GM12875 (cell line): ENCODE measurements at regions not wholly inside any gene's neighbourhood (a gene's known extent, or its start where the extent isn't known, plus 50 kb on each side); places are given as distances from the start of the nearest gene placed in this dataset.
"Not testable (repeated sequence)": the region's sequence is repeated elsewhere in the genome, so short reads cannot be mapped to it uniquely, and the experiment has no call there.

Experiments used
- H3K4me3 ChIP-seq: one replicate; pipeline ENCODE4 v1.5.1; 2011; ENCODE audit warnings: low read depth, low read length, control low read depth
- TF ChIP-seq, protein P1 (sequence below): IDR thresholded peaks from 2 replicates; pipeline ENCODE4 v1.5.1; 2011; ENCODE audit warnings: low read depth, mild to moderate bottlenecking, control low read depth, inconsistent platforms, low read length, moderate library complexity, borderline replicate concordance; ENCODE audit not compliant: insufficient read depth

DNA sequence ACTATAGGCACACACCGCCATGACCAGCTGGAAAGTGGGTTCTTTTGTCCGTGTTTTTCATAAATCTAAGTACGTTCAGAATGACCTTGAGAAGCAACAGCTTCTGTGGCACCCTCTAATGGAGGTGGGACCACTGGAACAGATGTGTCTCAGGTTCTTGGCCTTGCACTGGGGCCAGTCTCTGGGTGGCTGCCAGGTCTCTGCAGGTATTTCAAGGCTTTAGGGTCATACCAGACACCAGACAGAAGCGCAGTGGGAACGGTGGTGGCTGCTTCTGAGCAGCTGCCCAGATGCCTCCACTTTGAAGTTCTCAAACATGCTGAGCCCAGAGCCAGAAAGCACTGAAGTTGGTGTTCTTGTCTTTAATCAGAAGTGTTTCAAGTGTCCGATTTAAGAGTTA lies 75.0 kb upstream of the RBM19 start:
- TF ChIP-seq, protein P1, sequence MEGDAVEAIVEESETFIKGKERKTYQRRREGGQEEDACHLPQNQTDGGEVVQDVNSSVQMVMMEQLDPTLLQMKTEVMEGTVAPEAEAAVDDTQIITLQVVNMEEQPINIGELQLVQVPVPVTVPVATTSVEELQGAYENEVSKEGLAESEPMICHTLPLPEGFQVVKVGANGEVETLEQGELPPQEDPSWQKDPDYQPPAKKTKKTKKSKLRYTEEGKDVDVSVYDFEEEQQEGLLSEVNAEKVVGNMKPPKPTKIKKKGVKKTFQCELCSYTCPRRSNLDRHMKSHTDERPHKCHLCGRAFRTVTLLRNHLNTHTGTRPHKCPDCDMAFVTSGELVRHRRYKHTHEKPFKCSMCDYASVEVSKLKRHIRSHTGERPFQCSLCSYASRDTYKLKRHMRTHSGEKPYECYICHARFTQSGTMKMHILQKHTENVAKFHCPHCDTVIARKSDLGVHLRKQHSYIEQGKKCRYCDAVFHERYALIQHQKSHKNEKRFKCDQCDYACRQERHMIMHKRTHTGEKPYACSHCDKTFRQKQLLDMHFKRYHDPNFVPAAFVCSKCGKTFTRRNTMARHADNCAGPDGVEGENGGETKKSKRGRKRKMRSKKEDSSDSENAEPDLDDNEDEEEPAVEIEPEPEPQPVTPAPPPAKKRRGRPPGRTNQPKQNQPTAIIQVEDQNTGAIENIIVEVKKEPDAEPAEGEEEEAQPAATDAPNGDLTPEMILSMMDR, result no peak
- no peak overlapping the region for H3K4me3 ChIP-seq

DNA sequence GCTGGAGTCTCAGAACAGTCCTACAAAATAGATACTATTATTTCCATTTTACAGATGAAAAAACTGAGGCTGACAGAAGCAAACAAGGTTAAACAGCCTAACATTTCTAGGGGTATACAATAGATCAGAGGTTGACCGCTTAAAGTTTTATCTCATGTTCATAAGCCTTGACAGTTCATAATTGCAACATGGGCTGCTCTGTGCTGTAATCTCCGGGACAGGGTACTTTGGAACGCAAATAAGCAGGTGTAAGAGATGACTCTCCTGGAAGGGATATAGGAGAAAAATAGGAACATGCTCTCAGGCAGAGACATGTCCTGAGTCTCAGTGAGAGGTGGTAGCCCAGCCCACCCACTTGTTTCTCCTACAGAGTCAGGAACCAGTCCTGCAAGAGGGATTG lies 72.8 kb upstream of the RBM19 start:
- no peak overlapping the region for H3K4me3 ChIP-seq
- TF ChIP-seq, protein P1, result no peak

DNA sequence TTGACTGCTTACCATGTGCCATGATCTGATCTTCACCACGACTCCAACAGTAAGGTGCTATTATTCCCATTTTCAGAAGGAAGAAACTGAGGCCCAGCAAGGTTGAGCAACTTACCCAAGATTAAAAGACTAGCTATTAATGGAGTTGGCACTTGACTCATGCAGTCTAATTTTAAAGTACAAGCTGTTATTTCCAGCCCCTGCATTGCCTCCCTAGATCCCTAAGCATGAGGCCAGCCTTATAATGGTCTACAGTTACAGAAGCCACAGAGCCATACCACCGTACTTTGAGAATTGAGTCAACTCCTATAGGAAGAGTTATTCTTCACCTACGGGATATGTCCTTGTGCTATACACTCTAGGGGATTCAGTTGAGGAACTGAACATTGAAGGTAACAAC lies 66.7 kb upstream of the RBM19 start:
- no peak overlapping the region for H3K4me3 ChIP-seq
- TF ChIP-seq, protein P1, result no peak

DNA sequence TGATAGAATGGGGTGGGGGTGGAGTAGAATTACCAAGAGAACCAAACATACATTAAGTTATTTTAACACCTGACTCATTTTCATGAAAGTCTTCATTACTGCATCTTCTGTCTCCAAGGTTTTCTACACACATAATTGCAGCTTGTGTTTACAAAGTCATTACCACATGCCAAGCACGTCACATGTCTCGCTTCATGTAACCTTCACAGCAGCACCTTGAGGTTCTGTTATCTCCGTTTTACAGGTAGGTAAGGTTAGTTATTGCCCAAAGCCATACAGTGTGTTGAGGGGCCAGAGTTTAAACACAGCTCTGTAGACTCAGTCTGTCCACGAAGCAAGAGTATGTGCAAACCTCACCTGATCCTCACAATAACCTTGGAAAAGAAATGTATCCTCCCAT lies 64.3 kb upstream of the RBM19 start:
- TF ChIP-seq, protein P1, result no peak

DNA sequence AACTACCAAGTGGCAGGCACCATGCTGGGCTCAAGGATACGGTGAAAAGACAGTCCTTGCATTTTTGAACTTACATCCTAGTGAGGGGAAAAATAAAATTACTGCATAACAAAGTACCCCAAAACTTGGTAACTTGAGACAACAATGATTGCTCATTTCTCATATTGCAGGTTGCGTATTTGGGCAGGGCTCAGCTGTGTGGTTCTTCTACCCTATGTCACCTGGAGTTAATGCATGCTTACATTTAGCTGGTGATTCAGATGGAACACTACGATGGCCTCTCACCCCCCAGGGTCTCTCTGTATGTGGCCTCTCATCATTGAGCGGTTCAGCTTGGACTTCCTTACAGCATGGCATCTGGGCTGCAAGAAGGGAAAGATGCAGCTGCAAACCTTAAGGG lies 60.7 kb upstream of the RBM19 start:
- no peak overlapping the region for H3K4me3 ChIP-seq
- TF ChIP-seq, protein P1, result no peak

More for the DNA sequence above, 64.3 kb upstream of the RBM19 start:
- H3K4me3 ChIP-seq, result no peak overlapping the region

DNA sequence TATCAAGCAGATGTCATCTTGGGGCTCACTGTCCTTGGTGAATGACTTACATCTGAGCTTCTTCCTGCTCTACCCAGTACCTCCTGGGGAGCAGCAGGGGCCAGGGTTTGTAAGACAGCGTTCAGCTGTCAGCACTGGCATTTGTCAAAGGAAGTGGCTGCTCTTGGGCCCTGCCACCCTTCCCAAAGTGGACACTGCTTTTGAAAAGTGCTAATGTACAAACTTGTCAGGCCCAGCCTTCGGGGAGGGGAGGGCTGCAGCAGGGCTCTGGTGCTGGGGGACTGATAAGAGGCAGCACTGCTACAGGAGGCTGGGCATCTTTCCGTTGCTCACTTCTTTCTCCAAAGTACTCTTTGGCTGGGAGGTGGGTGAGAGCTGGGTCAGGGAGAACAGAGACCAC lies 59.8 kb upstream of the RBM19 start:
- TF ChIP-seq, protein P1, result no peak
- H3K4me3 ChIP-seq, result no peak overlapping the region

DNA sequence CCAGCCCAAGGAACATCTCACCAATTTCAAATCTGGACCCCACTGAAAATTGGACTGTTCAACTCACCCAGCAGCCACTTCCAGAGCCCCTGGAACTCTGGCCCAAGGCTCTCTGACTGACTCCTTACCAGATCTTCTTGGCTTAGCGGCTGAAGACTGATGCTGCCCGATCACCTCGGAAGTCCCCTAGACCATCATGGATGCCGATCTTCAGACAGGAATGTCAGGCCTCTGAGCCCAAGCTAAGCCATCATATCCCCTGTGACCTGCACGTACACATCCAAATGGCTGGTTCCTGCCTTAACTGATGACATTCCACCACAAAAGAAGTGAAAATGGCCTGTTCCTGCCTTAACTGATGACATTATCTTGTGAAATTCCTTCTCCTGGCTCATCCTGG lies 56.0 kb upstream of the RBM19 start:
- not testable (repeated sequence) for H3K4me3 ChIP-seq

DNA sequence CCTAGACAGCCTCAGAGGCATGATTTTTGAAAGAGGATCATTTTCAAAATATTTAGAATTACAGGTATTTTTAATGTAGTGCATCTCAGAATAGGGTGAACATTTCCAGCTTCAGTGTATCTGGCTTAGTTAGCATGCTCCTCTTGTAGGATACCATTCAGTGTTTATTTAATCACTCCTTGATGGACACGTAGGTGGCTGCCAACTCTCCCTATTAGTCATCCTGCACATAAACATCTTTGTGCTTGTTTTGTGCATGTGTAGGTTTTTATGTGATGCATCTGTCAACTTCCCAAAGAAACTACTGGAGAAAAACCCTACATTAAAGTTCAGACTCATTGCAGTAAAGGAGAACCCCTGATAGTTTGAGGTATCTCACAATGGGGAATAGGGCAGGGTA lies 52.5 kb upstream of the RBM19 start:
- TF ChIP-seq, protein P1, result no peak
- H3K4me3 ChIP-seq, result no peak overlapping the region
